Stomach (tissue), 8 donors: ENCODE measurements at regions not wholly inside any gene's neighbourhood (a gene's known extent, or its start where the extent isn't known, plus 50 kb on each side); places are given as distances from the start of the nearest gene placed in this dataset.
"Not testable (repeated sequence)": the region's sequence is repeated elsewhere in the genome, so short reads cannot be mapped to it uniquely, and the experiment has no call there.

Source experiments
- DNase-seq, 2 donors: peaks; one replicate each; pipeline versions ENCODE4 v3.0.0 to v3.0.0-alpha.2; 2013 to 2019
- H3K27ac ChIP-seq, 5 donors: fragments of 200-600 bp in 4 of 5; sonication (generic) in 4 of 5; one replicate each; pipeline ENCODE4 v1.5.1; 2013 to 2019; ENCODE audit warnings: mild to moderate bottlenecking in 1 of 5, moderate library complexity in 1 of 5
- H3K27me3 ChIP-seq, 3 donors: fragments of 200-600 bp; sonication (generic); one replicate each; pipeline ENCODE4 v1.5.1; 2017 to 2019; ENCODE audit warnings: mixed run types in 1 of 3
- H3K36me3 ChIP-seq, 4 donors: fragments of 200-600 bp; sonication (generic); 1 replicate in 3 of 4; 2 replicates in 1 of 4; pipeline ENCODE4 v1.5.1; 2016 to 2019
- H3K4me1 ChIP-seq, 4 donors: fragments of 200-600 bp; sonication (generic); one replicate each; pipeline ENCODE4 v1.5.1; 2016 to 2019
- H3K4me3 ChIP-seq, 4 donors: fragments of 200-600 bp; sonication (generic) in 3 of 4; one replicate each; pipeline ENCODE4 v1.5.1; 2016 to 2019; ENCODE audit warnings: mild to moderate bottlenecking in 1 of 4
- H3K9me3 ChIP-seq, 4 donors: fragments of 200-600 bp; sonication (generic); one replicate each; pipeline ENCODE4 v1.5.1; 2016 to 2019
- EP300 ChIP-seq: sonication (generic); formaldehyde crosslinking; IDR thresholded peaks from one replicate; pipeline ENCODE4 v1.6.1; 2017; ENCODE audit warnings: antibody characterized with exemption
- POLR2A ChIP-seq, 4 donors: fragments of 450-650 bp; IDR thresholded peaks; one replicate each; pipeline ENCODE4 v1.6.1; 2016; ENCODE audit warnings: antibody characterized with exemption in 4 of 4, control low read depth in 2 of 4, mild to moderate bottlenecking in 1 of 4, moderate library complexity in 1 of 4
- POLR2AphosphoS5 ChIP-seq, 3 donors: sonication (generic); formaldehyde crosslinking; IDR thresholded peaks; one replicate each; pipeline ENCODE4 v1.6.1; 2016; ENCODE audit warnings: antibody characterized with exemption in 3 of 3
- WGBS, 5 donors: extraction: QIAGEN DNeasy Blood & Tissue Kit in 3 of 5; methylation state at CpG; one replicate each; pipeline versions ENCODE4 v1.1.5 to v1.1.7; 2013 to 2018; 5-methylcytosine and 5-hydroxymethylcytosine counted together
- intact Hi-C: fragments of 100-400 bp; cut with DNase I; formaldehyde crosslinking; loops from one replicate; pipeline ENCODE4 v1.15.1; 2023; ENCODE audit warnings: low total_unique reads
- TF ChIP-seq, protein P1 (sequence below), 7 experiments: fragments of 450-650 bp in 4 of 7; fragments of 200-600 bp in 3 of 7; sonication (generic) in 3 of 7; IDR thresholded peaks; one replicate each; pipeline ENCODE4 v1.5.1; 2016 to 2019; ENCODE audit warnings: antibody characterized with exemption in 7 of 7, control low read depth in 2 of 7, mild to moderate bottlenecking in 1 of 7
- donor health status: healthy with polysubstance abuse.
- donor health status: Bipolar disorder and iron deficiency.
- donor health status: healthy.

GRCh38 chr16:29164442-29165089, 179.7 kb downstream of the LAT start:
- DNase-seq, H3K9me3 ChIP-seq, H3K4me3 ChIP-seq, H3K27ac ChIP-seq, H3K27me3 ChIP-seq, intact Hi-C loops, H3K36me3 ChIP-seq, H3K4me1 ChIP-seq: not testable (repeated sequence)
- 85 to 99% (median 91%) methylated on average over 7 to 8 of the region's 8 CpGs for WGBS, 5 donors

GRCh38 chr16:29160171-29160570, 175.3 kb downstream of the LAT start:
- intact Hi-C loops, H3K9me3 ChIP-seq, H3K36me3 ChIP-seq, H3K27ac ChIP-seq, DNase-seq, H3K4me3 ChIP-seq, H3K27me3 ChIP-seq, H3K4me1 ChIP-seq: not testable (repeated sequence)
- 94 to 97% (median 95%) methylated on average over 24 to 25 of the region's 25 CpGs for WGBS, 5 donors

GRCh38 chr16:29159603-29160002, 174.8 kb downstream of the LAT start:
- H3K27ac ChIP-seq, intact Hi-C loops: not testable (repeated sequence)
- 81 to 94% (median 86%) methylated on average over 11 of the region's 11 CpGs for WGBS, 5 donors

GRCh38 chr16:29158785-29159184, 173.9 kb downstream of the LAT start:
- TF ChIP-seq POLR2AphosphoS5 (IDR thresholded peaks at IDR 0.05) (no peak), EP300 (no peak), POLR2A (IDR thresholded peaks at IDR 0.05) (no peak)
- TF ChIP-seq, protein P1, sequence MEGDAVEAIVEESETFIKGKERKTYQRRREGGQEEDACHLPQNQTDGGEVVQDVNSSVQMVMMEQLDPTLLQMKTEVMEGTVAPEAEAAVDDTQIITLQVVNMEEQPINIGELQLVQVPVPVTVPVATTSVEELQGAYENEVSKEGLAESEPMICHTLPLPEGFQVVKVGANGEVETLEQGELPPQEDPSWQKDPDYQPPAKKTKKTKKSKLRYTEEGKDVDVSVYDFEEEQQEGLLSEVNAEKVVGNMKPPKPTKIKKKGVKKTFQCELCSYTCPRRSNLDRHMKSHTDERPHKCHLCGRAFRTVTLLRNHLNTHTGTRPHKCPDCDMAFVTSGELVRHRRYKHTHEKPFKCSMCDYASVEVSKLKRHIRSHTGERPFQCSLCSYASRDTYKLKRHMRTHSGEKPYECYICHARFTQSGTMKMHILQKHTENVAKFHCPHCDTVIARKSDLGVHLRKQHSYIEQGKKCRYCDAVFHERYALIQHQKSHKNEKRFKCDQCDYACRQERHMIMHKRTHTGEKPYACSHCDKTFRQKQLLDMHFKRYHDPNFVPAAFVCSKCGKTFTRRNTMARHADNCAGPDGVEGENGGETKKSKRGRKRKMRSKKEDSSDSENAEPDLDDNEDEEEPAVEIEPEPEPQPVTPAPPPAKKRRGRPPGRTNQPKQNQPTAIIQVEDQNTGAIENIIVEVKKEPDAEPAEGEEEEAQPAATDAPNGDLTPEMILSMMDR (IDR thresholded peaks at IDR 0.05): no peak
- Histone ChIP-seq H3K27me3 (no peaks in the 10 kb centered on the region), H3K36me3 (no peaks in the 10 kb centered on the region), H3K4me3 (no peak overlapping the region), H3K27ac (no peak overlapping the region), H3K9me3 (no peaks in the 10 kb centered on the region), H3K4me1 (peaks cover 0 to 19% (median 4%) of the 10 kb centered on the region in 4 donors)
- 90 to 95% (median 93%) methylated on average over 18 to 29 of the region's 29 CpGs for WGBS, 5 donors
- DNase-seq: no peak
- intact Hi-C loops: no loop called here

More at GRCh38 chr16:29159603-29160002, 174.8 kb downstream of the LAT start:
- not testable (repeated sequence) for H3K27me3 ChIP-seq, H3K9me3 ChIP-seq, H3K36me3 ChIP-seq, H3K4me3 ChIP-seq
- peak in 1 of 2 donors; percentile 50 for DNase-seq
- H3K4me1 ChIP-seq: peaks cover 0 to 11% (median 1%) of the 10 kb centered on the region in 4 donors

- Histone ChIP-seq H3K4me1 (peaks cover 0 to 22% (median 4%) of the 10 kb centered on the region in 4 donors), H3K27ac (peak overlapping the region in 3 of 5 donors; percentile 66 to 80 (median 80))
- 91 to 100% (median 92%) methylated on average over 8 to 37 of the region's 37 CpGs for WGBS, 5 donors
- H3K36me3 ChIP-seq, intact Hi-C loops, H3K4me3 ChIP-seq, DNase-seq, H3K9me3 ChIP-seq, H3K27me3 ChIP-seq: not testable (repeated sequence)
Measured at GRCh38 chr16:29158031-29158784, 173.4 kb downstream of the LAT start.

- H3K9me3 ChIP-seq, H3K36me3 ChIP-seq, intact Hi-C loops, H3K27me3 ChIP-seq, H3K4me3 ChIP-seq: not testable (repeated sequence)
- Histone ChIP-seq H3K27ac (peak overlapping the region in 4 of 5 donors; percentile 64 to 80 (median 73)), H3K4me1 (peaks cover 0 to 22% (median 4%) of the 10 kb centered on the region in 4 donors)
- 61 to 75% (median 67%) methylated on average over 20 to 22 of the region's 22 CpGs for WGBS, 5 donors
- TF ChIP-seq POLR2AphosphoS5 (IDR thresholded peaks at IDR 0.05): peak in 2 of 3 donors; percentile 45 to 46
- DNase-seq: peak in 1 of 2 donors; percentile 74
Measured at GRCh38 chr16:29157051-29157923, 172.4 kb downstream of the LAT start.
